H9 (cell line): ENCODE measurements at regions not wholly inside any gene's neighbourhood (a gene's known extent, or its start where the extent isn't known, plus 50 kb on each side); places are given as distances from the start of the nearest gene placed in this dataset.

Experiments
- DNase-seq: peaks from one replicate; pipeline ENCODE4 v3.0.0-alpha.2; 2017
- H2AFZ ChIP-seq: one replicate; pipeline ENCODE4 v1.6.1; 2013; ENCODE audit warnings: mild to moderate bottlenecking, low read length, control low read depth, moderate library complexity
- H2AK5ac ChIP-seq: 2 replicates; pipeline ENCODE4 v1.6.1; 2013; ENCODE audit warnings: low read length, control low read depth, mixed read lengths; ENCODE audit not compliant: insufficient read length
- H2BK120ac ChIP-seq: one replicate; pipeline ENCODE4 v1.6.1; 2013; ENCODE audit warnings: low read depth, mild to moderate bottlenecking, low read length, control low read depth, inconsistent platforms; ENCODE audit not compliant: poor library complexity, severe bottlenecking
- H2BK12ac ChIP-seq: 2 replicates; pipeline ENCODE4 v1.6.1; 2013; ENCODE audit warnings: low read length, control low read depth, mixed read lengths, low read depth; ENCODE audit not compliant: insufficient read length
- H2BK15ac ChIP-seq: 2 replicates; pipeline ENCODE4 v1.6.1; 2013; ENCODE audit warnings: low read depth, low read length, control low read depth
- H2BK20ac ChIP-seq: one replicate; pipeline ENCODE4 v1.6.1; 2013; ENCODE audit warnings: low read depth, mild to moderate bottlenecking, low read length, control low read depth, inconsistent platforms; ENCODE audit not compliant: poor library complexity, severe bottlenecking
- H2BK5ac ChIP-seq: 2 replicates; pipeline ENCODE4 v1.6.1; 2013; ENCODE audit warnings: low read length, control low read depth, mixed read lengths; ENCODE audit not compliant: insufficient read length
- H3K14ac ChIP-seq: 2 replicates; pipeline ENCODE4 v1.6.1; 2013; ENCODE audit warnings: low read length, control low read depth; ENCODE audit not compliant: insufficient read depth
- H3K18ac ChIP-seq: 2 replicates; pipeline ENCODE4 v1.6.1; 2013; ENCODE audit warnings: low read depth, mild to moderate bottlenecking, mixed read lengths, low read length, control low read depth; ENCODE audit not compliant: insufficient read length
- H3K23ac ChIP-seq: 2 replicates; pipeline ENCODE4 v1.6.1; 2013; ENCODE audit warnings: low read length, control low read depth, mixed read lengths, low read depth; ENCODE audit not compliant: insufficient read length
- H3K23me2 ChIP-seq: 2 replicates; pipeline ENCODE4 v1.6.1; 2013; ENCODE audit warnings: low read depth, mild to moderate bottlenecking, mixed read lengths, low read length, control low read depth; ENCODE audit not compliant: insufficient read length, poor library complexity, severe bottlenecking
- H3K27ac ChIP-seq: 2 replicates; pipeline ENCODE4 v1.5.1; 2013; ENCODE audit warnings: low read length, control low read depth, mixed read lengths, low read depth; ENCODE audit not compliant: insufficient read length
- H3K27me3 ChIP-seq: 2 replicates; pipeline ENCODE4 v1.6.1; 2013; ENCODE audit warnings: low read length, control low read depth, inconsistent platforms; ENCODE audit not compliant: insufficient read depth
- H3K4ac ChIP-seq: 2 replicates; pipeline ENCODE4 v1.6.1; 2013; ENCODE audit warnings: low read depth, mild to moderate bottlenecking, control low read depth, inconsistent platforms, low read length, moderate library complexity
- H3K4me1 ChIP-seq: 2 replicates; pipeline ENCODE4 v1.6.1; 2013; ENCODE audit warnings: low read length, control low read depth, inconsistent platforms; ENCODE audit not compliant: insufficient read depth
- H3K4me2 ChIP-seq: 2 replicates; pipeline ENCODE4 v1.6.1; 2013; ENCODE audit warnings: low read length, control low read depth, mixed read lengths; ENCODE audit not compliant: insufficient read length, insufficient read depth
- H3K56ac ChIP-seq: 2 replicates; pipeline ENCODE4 v1.6.1; 2013; ENCODE audit warnings: low read depth, mild to moderate bottlenecking, mixed read lengths, low read length, control low read depth; ENCODE audit not compliant: insufficient read length
- H3K79me1 ChIP-seq: 2 replicates; pipeline ENCODE4 v1.6.1; 2013; ENCODE audit warnings: low read depth, mild to moderate bottlenecking, moderate library complexity, low read length, control low read depth, inconsistent platforms; ENCODE audit not compliant: insufficient read depth, poor library complexity, severe bottlenecking
- H3K79me2 ChIP-seq: 2 replicates; pipeline ENCODE4 v1.6.1; 2013; ENCODE audit warnings: low read length, control low read depth, inconsistent platforms; ENCODE audit not compliant: insufficient read depth
- H3K9ac ChIP-seq: 2 replicates; pipeline ENCODE4 v1.6.1; 2013; ENCODE audit warnings: low read length, control low read depth, mixed read lengths; ENCODE audit not compliant: insufficient read length; ENCODE audit errors: extremely low read depth
- H3K9me3 ChIP-seq: one replicate; pipeline ENCODE4 v1.6.1; 2013; ENCODE audit warnings: low read depth, low read length, inconsistent platforms; ENCODE audit not compliant: control insufficient read depth
- H3T11ph ChIP-seq: one replicate; pipeline ENCODE4 v1.6.1; 2013; ENCODE audit warnings: mild to moderate bottlenecking, low read length, control low read depth, inconsistent platforms
- H4K20me1 ChIP-seq: one replicate; pipeline ENCODE4 v1.6.1; 2013; ENCODE audit not compliant: control insufficient read depth, insufficient read length, insufficient read depth
- H4K5ac ChIP-seq: 2 replicates; pipeline ENCODE4 v1.6.1; 2013; ENCODE audit warnings: low read depth, mild to moderate bottlenecking, mixed read lengths, low read length, control low read depth; ENCODE audit not compliant: insufficient read length
- H4K8ac ChIP-seq: replicated peaks from 2 replicates; pipeline ENCODE4 v1.6.1; 2013; ENCODE audit warnings: low read length, control low read depth, mixed read lengths, low read depth; ENCODE audit not compliant: insufficient read length
- H4K91ac ChIP-seq: 2 replicates; pipeline ENCODE4 v1.6.1; 2013; ENCODE audit warnings: low read depth, mild to moderate bottlenecking, moderate library complexity, mixed read lengths, low read length, control low read depth; ENCODE audit not compliant: insufficient read length
- H3K27ac Mint-ChIP-seq, 3 experiments: 2 replicates in 2 of 3; 3 replicates in 1 of 3; pipeline ENCODE4 v1.8.0; 2020 to 2021; ENCODE audit warnings: mixed read lengths in 3 of 3, mild to moderate bottlenecking in 1 of 3, moderate library complexity in 1 of 3
- H3K27me3 Mint-ChIP-seq: 2 replicates; pipeline ENCODE4 v1.8.0; 2021; ENCODE audit warnings: low read depth, mild to moderate bottlenecking, moderate library complexity, mixed read lengths
- H3K36me3 Mint-ChIP-seq, 3 experiments: 2 replicates in 2 of 3; 3 replicates in 1 of 3; pipeline ENCODE4 v1.8.0; 2020 to 2021; ENCODE audit warnings: low read depth in 3 of 3, mixed read lengths in 3 of 3; ENCODE audit not compliant: insufficient read depth in 1 of 3
- H3K4me1 Mint-ChIP-seq, 2 experiments: 2 replicates each; pipeline ENCODE4 v1.8.0; 2020; ENCODE audit warnings: mixed read lengths in 2 of 2
- H3K4me3 Mint-ChIP-seq, 2 experiments: 2 replicates in 1 of 2; 3 replicates in 1 of 2; pipeline ENCODE4 v1.8.0; 2020 to 2021; ENCODE audit warnings: mild to moderate bottlenecking in 2 of 2, mixed read lengths in 2 of 2, moderate library complexity in 1 of 2
- H3K9me3 Mint-ChIP-seq, 2 experiments: 2 replicates in 1 of 2; 3 replicates in 1 of 2; pipeline ENCODE4 v1.8.0; 2020; ENCODE audit warnings: mild to moderate bottlenecking in 2 of 2, mixed read lengths in 2 of 2, moderate library complexity in 1 of 2
- CTCF ChIP-seq: fragments of 200-600 bp; sonication (generic); conservative IDR thresholded peaks from 3 replicates; pipeline ENCODE4 v1.8.0; 2021; ENCODE audit warnings: antibody characterized with exemption, mild to moderate bottlenecking
- WGBS: extraction: QIAGEN DNeasy Blood & Tissue Kit; methylation state at CpG from one replicate; pipeline ENCODE4 v1.1.7; 2013; ENCODE audit warnings: missing lambda C conversion rate, low lambda C conversion rate, mixed read lengths; ENCODE audit not compliant: insufficient read length; ENCODE audit errors: extremely low coverage; 5-methylcytosine and 5-hydroxymethylcytosine counted together

GRCh38 chr1:29671446-29672356 lies 435.4 kb downstream of the PTPRU start:
- H3K79me2 ChIP-seq: no peaks in the 10 kb centered on the region
- H3K4ac ChIP-seq: no peak overlapping the region
- Mint-ChIP-seq H3K4me3 (no peak overlapping the region), H3K27ac (no peak overlapping the region), H3K36me3 (no peaks in the 10 kb centered on the region; a peak in 1 of 7 replicates), H3K27me3 (peaks cover 1% of the 10 kb centered on the region), H3K9me3 (no peaks in the 10 kb centered on the region), H3K4me1 (peaks cover 18 to 23% of the 10 kb centered on the region in 2 experiments)
- H3T11ph ChIP-seq: no peak overlapping the region
- no peak overlapping the region for H3K18ac ChIP-seq
- peak; percentile 12 for DNase-seq
- no peaks in the 10 kb centered on the region for H3K23me2 ChIP-seq
- H2BK15ac ChIP-seq: no peak overlapping the region
- H3K4me2 ChIP-seq: no peak overlapping the region
- no peak overlapping the region for H2AFZ ChIP-seq
- no peak overlapping the region for H2BK5ac ChIP-seq
- no peak overlapping the region for H3K9ac ChIP-seq
- no peak overlapping the region for H4K8ac ChIP-seq
- no peak overlapping the region for H2BK120ac ChIP-seq
- H3K79me1 ChIP-seq: no peaks in the 10 kb centered on the region
- H2BK12ac ChIP-seq: no peak overlapping the region
- no peak overlapping the region for H2AK5ac ChIP-seq
- no peak overlapping the region for H2BK20ac ChIP-seq
- no peaks in the 10 kb centered on the region for H3K27me3 ChIP-seq
- no peak overlapping the region for H3K56ac ChIP-seq
- WGBS: no CpG with 5 or more reads among the region's 14 CpGs
- H3K27ac ChIP-seq: no peak overlapping the region
- H3K9me3 ChIP-seq: no peaks in the 10 kb centered on the region
- no peaks in the 10 kb centered on the region for H3K4me1 ChIP-seq
- no peak overlapping the region for H3K14ac ChIP-seq
- H3K23ac ChIP-seq: no peak overlapping the region
- H4K91ac ChIP-seq: no peak overlapping the region
- H4K5ac ChIP-seq: no peak overlapping the region
- TF ChIP-seq CTCF: no peak
- no peaks in the 10 kb centered on the region for H4K20me1 ChIP-seq
